ENCODE measurements at regions not wholly inside any gene's neighbourhood (a gene's known extent, or its start where the extent isn't known, plus 50 kb on each side); places are given as distances from the start of the nearest gene placed in this dataset.

DNA sequence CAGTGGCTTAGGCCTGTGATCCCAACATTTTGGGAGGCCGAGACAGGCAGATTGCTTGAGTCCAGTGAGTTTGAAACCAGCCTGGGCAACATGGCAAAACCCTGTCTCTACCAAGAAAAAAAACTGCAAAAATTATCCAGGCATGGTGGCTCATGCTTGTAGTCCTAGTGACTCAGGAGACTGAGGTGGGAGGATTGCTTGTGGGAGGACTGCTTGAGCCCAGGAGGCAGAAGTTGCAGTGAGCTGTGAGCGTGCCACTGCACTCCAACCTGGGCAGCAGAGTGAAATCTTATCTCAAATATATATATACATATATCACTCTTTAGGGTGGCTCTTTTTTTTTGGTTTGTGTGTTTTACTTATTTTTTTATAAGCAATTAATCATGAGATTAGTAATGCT is 83.7 kb upstream of the WDR72 start:
- Histone ChIP-seq H3K27me3 (ENCODE audit: control insufficient read depth in 2 of 2, insufficient read depth in 2 of 2, low read length in 2 of 2) (no peaks in the 10 kb centered on the region), H3K36me3 (ENCODE audit: control insufficient read depth in 2 of 2, extremely low read depth in 1 of 2, insufficient read depth in 2 of 2, low read length in 2 of 2) (no peaks in the 10 kb centered on the region), H3K9me1 (replicated peaks; ENCODE audit: control insufficient read depth, extremely low read depth, insufficient read depth, low read length) (no peaks in the 10 kb centered on the region), H4K20me1 (replicated peaks; ENCODE audit: control insufficient read depth, extremely low read depth, insufficient read depth, low read length) (no peaks in the 10 kb centered on the region), H3K9me3 (replicated peaks; ENCODE audit: control insufficient read depth, insufficient read depth, low read length) (no peaks in the 10 kb centered on the region), H2AFZ (ENCODE audit: low read depth, low read length) (no peak overlapping the region), H3K9ac (replicated peaks; ENCODE audit: extremely low read depth, insufficient read depth, low read length) (no peak overlapping the region), H3K4me2 (ENCODE audit: insufficient read depth, low read length) (no peak overlapping the region), H3K4me3 (replicated peaks in 1 of 3; ENCODE audit: insufficient read depth in 1 of 3, low read depth in 1 of 3, low read length in 3 of 3) (no peak overlapping the region), H3K4me1 (ENCODE audit: control insufficient read depth, extremely low read depth, insufficient read depth, low read length) (no peaks in the 10 kb centered on the region), H3K27ac (ENCODE audit: insufficient read depth, low read depth, low read length) (no peak overlapping the region), H3K79me2 (ENCODE audit: control insufficient read depth, insufficient read depth, low read length) (no peaks in the 10 kb centered on the region)
- BruUV-seq (replicated peaks), result no TSS peak
- intact Hi-C loops (cut with micrococcal nuclease), result no loop called here
- no peak for DNase-seq (ENCODE audit: low read depth, low spot score)
- ChIA-PET CTCF (no interaction called here), POLR2A (no interaction called here)
- TF ChIP-seq MYC (IDR thresholded peaks at IDR 0.05; ENCODE audit: low read depth, low read length) (no peak), POLR2A (IDR thresholded peaks at IDR 0.05; ENCODE audit: low read depth, low read length) (no peak), GATA2 (IDR thresholded peaks at IDR 0.05; ENCODE audit: insufficient read depth, insufficient read length, low read depth, low read length) (no peak), JUN (IDR thresholded peaks at IDR 0.05; ENCODE audit: borderline replicate concordance, insufficient read depth, insufficient read length, low read depth) (no peak), EZH2 (IDR thresholded peaks at IDR 0.05; ENCODE audit: borderline replicate concordance, low read depth, low read length, severe bottlenecking) (no peak), MAX (IDR thresholded peaks at IDR 0.05; ENCODE audit: insufficient read depth, insufficient read length) (no peak), POLR2AphosphoS5 (IDR thresholded peaks at IDR 0.05; ENCODE audit: insufficient read depth, low read depth, low read length) (no peak), FOS (IDR thresholded peaks at IDR 0.05; ENCODE audit: borderline replicate concordance, insufficient read depth, low read length) (no peak)
- TF ChIP-seq, protein P1, sequence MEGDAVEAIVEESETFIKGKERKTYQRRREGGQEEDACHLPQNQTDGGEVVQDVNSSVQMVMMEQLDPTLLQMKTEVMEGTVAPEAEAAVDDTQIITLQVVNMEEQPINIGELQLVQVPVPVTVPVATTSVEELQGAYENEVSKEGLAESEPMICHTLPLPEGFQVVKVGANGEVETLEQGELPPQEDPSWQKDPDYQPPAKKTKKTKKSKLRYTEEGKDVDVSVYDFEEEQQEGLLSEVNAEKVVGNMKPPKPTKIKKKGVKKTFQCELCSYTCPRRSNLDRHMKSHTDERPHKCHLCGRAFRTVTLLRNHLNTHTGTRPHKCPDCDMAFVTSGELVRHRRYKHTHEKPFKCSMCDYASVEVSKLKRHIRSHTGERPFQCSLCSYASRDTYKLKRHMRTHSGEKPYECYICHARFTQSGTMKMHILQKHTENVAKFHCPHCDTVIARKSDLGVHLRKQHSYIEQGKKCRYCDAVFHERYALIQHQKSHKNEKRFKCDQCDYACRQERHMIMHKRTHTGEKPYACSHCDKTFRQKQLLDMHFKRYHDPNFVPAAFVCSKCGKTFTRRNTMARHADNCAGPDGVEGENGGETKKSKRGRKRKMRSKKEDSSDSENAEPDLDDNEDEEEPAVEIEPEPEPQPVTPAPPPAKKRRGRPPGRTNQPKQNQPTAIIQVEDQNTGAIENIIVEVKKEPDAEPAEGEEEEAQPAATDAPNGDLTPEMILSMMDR (IDR thresholded peaks at IDR 0.05; ENCODE audit: extremely low read depth in 1 of 2, insufficient read depth in 1 of 2, low read depth in 1 of 2, low read length in 2 of 2), result no peak
- dilution Hi-C loops (cut with MboI; ENCODE audit: extremely low pct_ligation_motif_present, low sequenced_read_pairs), result no loop called here
- FAIRE-seq, result no peak
